ENCODE measurements at regions not wholly inside any gene's neighbourhood (a gene's known extent, or its start where the extent isn't known, plus 50 kb on each side); places are given as distances from the start of the nearest gene placed in this dataset.

DNA sequence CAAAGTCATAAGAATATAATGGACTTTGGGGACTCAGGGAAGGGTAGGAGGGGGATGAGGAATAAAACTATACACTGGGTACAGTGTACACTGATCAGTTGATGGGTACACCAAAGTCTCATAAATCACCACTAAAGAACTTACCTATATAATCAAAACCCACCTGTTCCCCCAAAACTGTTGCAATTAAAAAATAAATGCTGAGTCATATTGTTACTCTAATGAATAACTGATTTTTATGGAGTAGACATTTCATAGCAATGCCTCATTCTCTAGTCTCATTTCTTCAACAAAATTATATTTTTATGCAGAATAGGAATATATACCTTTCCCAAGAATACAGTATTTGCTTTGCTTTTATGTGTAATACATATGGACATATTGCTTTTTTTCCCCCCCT is 181.2 kb downstream of the ST6GAL2 start:
- TF ChIP-seq EP300 (IDR thresholded peaks at IDR 0.05) (no peak), POLR2A (IDR thresholded peaks at IDR 0.05) (no peak)
- TF ChIP-seq, protein P1, sequence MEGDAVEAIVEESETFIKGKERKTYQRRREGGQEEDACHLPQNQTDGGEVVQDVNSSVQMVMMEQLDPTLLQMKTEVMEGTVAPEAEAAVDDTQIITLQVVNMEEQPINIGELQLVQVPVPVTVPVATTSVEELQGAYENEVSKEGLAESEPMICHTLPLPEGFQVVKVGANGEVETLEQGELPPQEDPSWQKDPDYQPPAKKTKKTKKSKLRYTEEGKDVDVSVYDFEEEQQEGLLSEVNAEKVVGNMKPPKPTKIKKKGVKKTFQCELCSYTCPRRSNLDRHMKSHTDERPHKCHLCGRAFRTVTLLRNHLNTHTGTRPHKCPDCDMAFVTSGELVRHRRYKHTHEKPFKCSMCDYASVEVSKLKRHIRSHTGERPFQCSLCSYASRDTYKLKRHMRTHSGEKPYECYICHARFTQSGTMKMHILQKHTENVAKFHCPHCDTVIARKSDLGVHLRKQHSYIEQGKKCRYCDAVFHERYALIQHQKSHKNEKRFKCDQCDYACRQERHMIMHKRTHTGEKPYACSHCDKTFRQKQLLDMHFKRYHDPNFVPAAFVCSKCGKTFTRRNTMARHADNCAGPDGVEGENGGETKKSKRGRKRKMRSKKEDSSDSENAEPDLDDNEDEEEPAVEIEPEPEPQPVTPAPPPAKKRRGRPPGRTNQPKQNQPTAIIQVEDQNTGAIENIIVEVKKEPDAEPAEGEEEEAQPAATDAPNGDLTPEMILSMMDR (IDR thresholded peaks at IDR 0.05) = no peak
